Stomach (tissue), 4 donors: ENCODE measurements at regions not wholly inside any gene's neighbourhood (a gene's known extent, or its start where the extent isn't known, plus 50 kb on each side); places are given as distances from the start of the nearest gene placed in this dataset.

ENCODE experiments used
- EP300 ChIP-seq: sonication (generic); formaldehyde crosslinking; IDR thresholded peaks from one replicate; pipeline ENCODE4 v1.6.1; 2017; ENCODE audit warnings: antibody characterized with exemption
- POLR2A ChIP-seq, 4 donors: fragments of 450-650 bp; IDR thresholded peaks; one replicate each; pipeline ENCODE4 v1.6.1; 2016; ENCODE audit warnings: antibody characterized with exemption in 4 of 4, control low read depth in 2 of 4, mild to moderate bottlenecking in 1 of 4, moderate library complexity in 1 of 4
- TF ChIP-seq, protein P1 (sequence below), 7 experiments: fragments of 450-650 bp in 4 of 7; fragments of 200-600 bp in 3 of 7; sonication (generic) in 3 of 7; IDR thresholded peaks; one replicate each; pipeline ENCODE4 v1.5.1; 2016 to 2019; ENCODE audit warnings: antibody characterized with exemption in 7 of 7, control low read depth in 2 of 7, mild to moderate bottlenecking in 1 of 7

DNA sequence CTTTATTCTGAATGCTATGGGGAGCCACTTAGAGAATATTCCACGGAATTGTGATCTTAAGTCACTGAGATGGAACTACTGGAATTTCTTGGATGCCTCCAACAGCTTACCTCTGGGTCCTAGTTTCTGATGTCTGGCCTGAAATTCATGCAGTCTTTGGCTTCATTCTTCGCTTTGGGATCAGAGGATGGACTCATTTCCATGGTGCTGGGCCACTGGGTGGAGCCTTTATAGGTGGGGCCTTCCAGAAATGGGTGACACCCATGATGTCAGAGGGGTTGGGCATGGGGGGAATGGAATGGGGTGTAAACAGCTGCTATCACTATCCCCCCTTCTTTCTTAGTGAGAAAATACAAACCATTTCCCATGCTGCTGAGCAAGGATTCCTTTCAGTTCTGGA lies 73.7 kb upstream of the FGGY start:
- TF ChIP-seq POLR2A (IDR thresholded peaks at IDR 0.05): no peak
- TF ChIP-seq, protein P1, sequence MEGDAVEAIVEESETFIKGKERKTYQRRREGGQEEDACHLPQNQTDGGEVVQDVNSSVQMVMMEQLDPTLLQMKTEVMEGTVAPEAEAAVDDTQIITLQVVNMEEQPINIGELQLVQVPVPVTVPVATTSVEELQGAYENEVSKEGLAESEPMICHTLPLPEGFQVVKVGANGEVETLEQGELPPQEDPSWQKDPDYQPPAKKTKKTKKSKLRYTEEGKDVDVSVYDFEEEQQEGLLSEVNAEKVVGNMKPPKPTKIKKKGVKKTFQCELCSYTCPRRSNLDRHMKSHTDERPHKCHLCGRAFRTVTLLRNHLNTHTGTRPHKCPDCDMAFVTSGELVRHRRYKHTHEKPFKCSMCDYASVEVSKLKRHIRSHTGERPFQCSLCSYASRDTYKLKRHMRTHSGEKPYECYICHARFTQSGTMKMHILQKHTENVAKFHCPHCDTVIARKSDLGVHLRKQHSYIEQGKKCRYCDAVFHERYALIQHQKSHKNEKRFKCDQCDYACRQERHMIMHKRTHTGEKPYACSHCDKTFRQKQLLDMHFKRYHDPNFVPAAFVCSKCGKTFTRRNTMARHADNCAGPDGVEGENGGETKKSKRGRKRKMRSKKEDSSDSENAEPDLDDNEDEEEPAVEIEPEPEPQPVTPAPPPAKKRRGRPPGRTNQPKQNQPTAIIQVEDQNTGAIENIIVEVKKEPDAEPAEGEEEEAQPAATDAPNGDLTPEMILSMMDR (IDR thresholded peaks at IDR 0.05): no peak
- TF ChIP-seq EP300: no peak
